ENCODE measurements at regions not wholly inside any gene's neighbourhood (a gene's known extent, or its start where the extent isn't known, plus 50 kb on each side); places are given as distances from the start of the nearest gene placed in this dataset.

DNA sequence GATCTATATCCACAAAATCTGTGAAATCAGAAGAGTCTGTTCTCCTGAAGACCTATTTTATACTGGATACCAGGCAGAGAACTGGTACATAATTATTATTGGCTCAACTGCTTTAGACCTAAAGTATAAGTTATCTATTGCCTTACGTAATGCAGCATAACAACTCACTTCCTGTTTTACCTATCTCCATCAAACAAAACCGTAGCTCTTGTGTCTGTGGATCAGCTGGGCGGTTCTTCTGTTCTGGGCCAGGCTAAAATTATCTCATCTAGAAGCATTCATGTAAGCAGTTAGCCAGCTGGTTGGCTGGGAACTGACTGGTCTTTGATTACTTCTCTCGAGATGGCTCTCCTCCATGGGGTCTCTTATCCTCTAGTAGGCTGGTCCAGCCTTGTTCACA is 57.8 kb downstream of the PPP1R2C start (continued):
- no peak for TF ChIP-seq CBX3 (IDR thresholded peaks at IDR 0.05; ENCODE audit: low read depth)

DNA sequence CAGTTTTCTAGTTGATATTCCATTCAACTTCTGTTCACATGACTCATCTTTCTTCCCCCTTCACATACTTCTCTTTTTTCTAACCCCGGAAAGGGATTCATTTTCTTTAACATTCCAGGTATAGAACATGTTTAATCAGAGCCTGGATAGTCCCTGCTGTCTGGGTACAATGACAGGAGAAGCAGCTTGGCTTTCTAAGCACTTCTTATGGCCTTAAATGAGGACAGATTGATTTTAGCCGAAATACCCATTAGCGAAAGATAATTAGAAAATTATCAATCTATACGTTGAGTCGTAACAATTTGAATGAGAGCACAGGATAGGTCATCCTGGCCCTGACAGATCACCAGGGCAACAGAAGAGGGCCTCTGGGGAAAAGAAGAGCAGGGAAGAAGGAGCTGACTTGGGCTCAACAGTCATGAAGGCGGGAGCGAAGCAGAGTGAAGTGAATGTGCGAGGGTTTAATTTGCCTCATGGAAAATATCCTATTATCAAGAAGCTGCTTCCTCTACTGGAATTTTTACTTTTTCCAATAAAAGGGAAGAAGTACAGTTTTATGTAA is 62.2 kb downstream of the PPP1R2C start:
- Histone ChIP-seq H3K9me2 (ENCODE audit: insufficient read depth) (no peaks in the 10 kb centered on the region), H3K79me2 (ENCODE audit: insufficient read depth, low read length) (no peaks in the 10 kb centered on the region), H3K4me1 (ENCODE audit: control insufficient read depth in 1 of 2, insufficient read depth in 2 of 2, low read length in 2 of 2) (no peaks in the 10 kb centered on the region), H2AFZ (ENCODE audit: low read depth, low read length, poor library complexity, severe bottlenecking) (no peak overlapping the region), H3K9ac (ENCODE audit: low read length) (no peak overlapping the region), H3K27ac (ENCODE audit: low read depth, low read length) (no peak overlapping the region), H3K36me3 (ENCODE audit: control insufficient read depth in 1 of 2, insufficient read depth in 2 of 2, low read length in 2 of 2) (no peaks in the 10 kb centered on the region), H3K4me3 (replicated peaks in 1 of 2; ENCODE audit: low read depth in 1 of 2, low read length in 2 of 2) (no peak overlapping the region), H3K4me2 (ENCODE audit: low read length) (no peak overlapping the region), H4K20me1 (ENCODE audit: insufficient read depth) (no peaks in the 10 kb centered on the region), H3K27me3 (ENCODE audit: insufficient read depth, low read length) (no peaks in the 10 kb centered on the region), H3K9me3 (ENCODE audit: control insufficient read depth in 1 of 2, insufficient read depth in 1 of 2, low read depth in 1 of 2, low read length in 2 of 2) (no peaks in the 10 kb centered on the region)
- ChIA-PET POLR2A (no interaction called here), CTCF (interaction anchor here (1.1 kb wide), 1 partner anchor 9 kb away, joined by 3 read pairs; no protein-coding TSS in a partner anchor), RAD21 (ENCODE audit: low non-redundant PET in 1 of 2, low total read pairs in 2 of 2, uncharacterized antibody in 2 of 2, unreplicated experiment in 2 of 2) (no interaction called here)
- intact Hi-C loops (cut with micrococcal nuclease) = no loop called here
- DNase-seq (ENCODE audit: low read depth, low spot score) = no peak
- ATAC-seq = no peak
- no TSS peak for BruUV-seq (replicated peaks)
- no peak for TF ChIP-seq EGR1 (IDR thresholded peaks at IDR 0.05; ENCODE audit: low read depth)
- no peak for TF ChIP-seq ELF1 (IDR thresholded peaks at IDR 0.05; ENCODE audit: borderline replicate concordance, low read depth)
- TF ChIP-seq SP1 (IDR thresholded peaks at IDR 0.05; ENCODE audit: low read depth) = no peak
- no peak for TF ChIP-seq FOSL1 (IDR thresholded peaks at IDR 0.05; ENCODE audit: low read depth)
- TF ChIP-seq SIN3A (IDR thresholded peaks at IDR 0.05; ENCODE audit: low read depth) = no peak
- TF ChIP-seq, protein P1, sequence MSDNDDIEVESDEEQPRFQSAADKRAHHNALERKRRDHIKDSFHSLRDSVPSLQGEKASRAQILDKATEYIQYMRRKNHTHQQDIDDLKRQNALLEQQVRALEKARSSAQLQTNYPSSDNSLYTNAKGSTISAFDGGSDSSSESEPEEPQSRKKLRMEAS (IDR thresholded peaks at IDR 0.05) = no peak
- TF ChIP-seq, protein P2, sequence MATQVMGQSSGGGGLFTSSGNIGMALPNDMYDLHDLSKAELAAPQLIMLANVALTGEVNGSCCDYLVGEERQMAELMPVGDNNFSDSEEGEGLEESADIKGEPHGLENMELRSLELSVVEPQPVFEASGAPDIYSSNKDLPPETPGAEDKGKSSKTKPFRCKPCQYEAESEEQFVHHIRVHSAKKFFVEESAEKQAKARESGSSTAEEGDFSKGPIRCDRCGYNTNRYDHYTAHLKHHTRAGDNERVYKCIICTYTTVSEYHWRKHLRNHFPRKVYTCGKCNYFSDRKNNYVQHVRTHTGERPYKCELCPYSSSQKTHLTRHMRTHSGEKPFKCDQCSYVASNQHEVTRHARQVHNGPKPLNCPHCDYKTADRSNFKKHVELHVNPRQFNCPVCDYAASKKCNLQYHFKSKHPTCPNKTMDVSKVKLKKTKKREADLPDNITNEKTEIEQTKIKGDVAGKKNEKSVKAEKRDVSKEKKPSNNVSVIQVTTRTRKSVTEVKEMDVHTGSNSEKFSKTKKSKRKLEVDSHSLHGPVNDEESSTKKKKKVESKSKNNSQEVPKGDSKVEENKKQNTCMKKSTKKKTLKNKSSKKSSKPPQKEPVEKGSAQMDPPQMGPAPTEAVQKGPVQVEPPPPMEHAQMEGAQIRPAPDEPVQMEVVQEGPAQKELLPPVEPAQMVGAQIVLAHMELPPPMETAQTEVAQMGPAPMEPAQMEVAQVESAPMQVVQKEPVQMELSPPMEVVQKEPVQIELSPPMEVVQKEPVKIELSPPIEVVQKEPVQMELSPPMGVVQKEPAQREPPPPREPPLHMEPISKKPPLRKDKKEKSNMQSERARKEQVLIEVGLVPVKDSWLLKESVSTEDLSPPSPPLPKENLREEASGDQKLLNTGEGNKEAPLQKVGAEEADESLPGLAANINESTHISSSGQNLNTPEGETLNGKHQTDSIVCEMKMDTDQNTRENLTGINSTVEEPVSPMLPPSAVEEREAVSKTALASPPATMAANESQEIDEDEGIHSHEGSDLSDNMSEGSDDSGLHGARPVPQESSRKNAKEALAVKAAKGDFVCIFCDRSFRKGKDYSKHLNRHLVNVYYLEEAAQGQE (IDR thresholded peaks at IDR 0.05; ENCODE audit: low read depth) = no peak
- no peak for TF ChIP-seq YY1 (IDR thresholded peaks at IDR 0.05; ENCODE audit: extremely low read depth, insufficient replicate concordance, low read depth, low read length)
- TF ChIP-seq SRF (IDR thresholded peaks at IDR 0.05; ENCODE audit: low read depth) = no peak
- TF ChIP-seq POLR2A (IDR thresholded peaks at IDR 0.05; ENCODE audit: borderline replicate concordance, extremely low read depth, insufficient read depth, insufficient read length) = no peak
- TF ChIP-seq, protein P3, sequence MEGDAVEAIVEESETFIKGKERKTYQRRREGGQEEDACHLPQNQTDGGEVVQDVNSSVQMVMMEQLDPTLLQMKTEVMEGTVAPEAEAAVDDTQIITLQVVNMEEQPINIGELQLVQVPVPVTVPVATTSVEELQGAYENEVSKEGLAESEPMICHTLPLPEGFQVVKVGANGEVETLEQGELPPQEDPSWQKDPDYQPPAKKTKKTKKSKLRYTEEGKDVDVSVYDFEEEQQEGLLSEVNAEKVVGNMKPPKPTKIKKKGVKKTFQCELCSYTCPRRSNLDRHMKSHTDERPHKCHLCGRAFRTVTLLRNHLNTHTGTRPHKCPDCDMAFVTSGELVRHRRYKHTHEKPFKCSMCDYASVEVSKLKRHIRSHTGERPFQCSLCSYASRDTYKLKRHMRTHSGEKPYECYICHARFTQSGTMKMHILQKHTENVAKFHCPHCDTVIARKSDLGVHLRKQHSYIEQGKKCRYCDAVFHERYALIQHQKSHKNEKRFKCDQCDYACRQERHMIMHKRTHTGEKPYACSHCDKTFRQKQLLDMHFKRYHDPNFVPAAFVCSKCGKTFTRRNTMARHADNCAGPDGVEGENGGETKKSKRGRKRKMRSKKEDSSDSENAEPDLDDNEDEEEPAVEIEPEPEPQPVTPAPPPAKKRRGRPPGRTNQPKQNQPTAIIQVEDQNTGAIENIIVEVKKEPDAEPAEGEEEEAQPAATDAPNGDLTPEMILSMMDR (IDR thresholded peaks at IDR 0.05 in 2 of 3, conservative IDR thresholded peaks at IDR 0.05 in 1 of 3; ENCODE audit: borderline replicate concordance in 1 of 3, insufficient read depth in 1 of 3, low read depth in 2 of 3, low read length in 2 of 3) = no peak
- no peak for TF ChIP-seq ZFX (IDR thresholded peaks at IDR 0.05)
- no peak for TF ChIP-seq CBX3 (IDR thresholded peaks at IDR 0.05; ENCODE audit: low read depth)
- no peak for TF ChIP-seq RAD21 (IDR thresholded peaks at IDR 0.05; ENCODE audit: low read depth)
